GM21529 (cell line): ENCODE measurements at regions not wholly inside any gene's neighbourhood (a gene's known extent, or its start where the extent isn't known, plus 50 kb on each side); places are given as distances from the start of the nearest gene placed in this dataset.
"Not testable (repeated sequence)": the region's sequence is repeated elsewhere in the genome, so short reads cannot be mapped to it uniquely, and the experiment has no call there.

Experiments used
- ATAC-seq: cut with Tn5 transposase; IDR thresholded peaks from one replicate; pipeline ENCODE4 v1.9.1; 2021; ENCODE audit not compliant: unreplicated experiment

DNA sequence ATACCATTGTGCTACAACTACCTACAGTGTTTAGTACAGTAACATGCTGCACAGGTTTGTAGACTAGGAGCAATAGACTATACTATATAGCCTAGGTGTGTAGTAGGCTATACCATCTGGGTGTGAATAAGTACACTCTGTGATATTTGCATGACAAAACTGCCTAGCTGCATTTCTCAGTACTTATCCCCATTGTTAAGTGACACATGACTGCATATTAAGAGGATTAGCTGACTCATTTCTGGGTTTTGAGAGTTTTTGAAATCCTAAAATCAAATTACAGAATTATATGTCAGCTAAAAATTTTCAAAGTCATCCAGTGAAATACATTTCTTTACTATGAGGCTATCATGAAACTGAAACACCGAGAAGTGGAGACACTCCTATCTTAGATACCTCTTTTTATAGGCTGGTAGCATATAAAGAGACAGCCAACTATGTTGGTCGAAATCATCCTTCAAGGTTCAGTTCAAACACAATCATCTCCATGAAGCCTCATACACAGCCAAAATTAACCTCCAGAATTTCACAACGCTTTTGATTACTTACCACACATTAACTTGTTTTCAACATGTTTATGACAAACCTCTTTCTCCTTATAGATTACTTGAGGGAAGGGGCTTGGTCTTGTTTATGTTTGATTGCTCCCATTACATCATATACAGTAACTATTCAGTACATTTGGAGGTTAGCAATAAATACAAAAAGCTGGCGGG lies 89.8 kb upstream of the ANK3 start:
- ATAC-seq: no peak

DNA sequence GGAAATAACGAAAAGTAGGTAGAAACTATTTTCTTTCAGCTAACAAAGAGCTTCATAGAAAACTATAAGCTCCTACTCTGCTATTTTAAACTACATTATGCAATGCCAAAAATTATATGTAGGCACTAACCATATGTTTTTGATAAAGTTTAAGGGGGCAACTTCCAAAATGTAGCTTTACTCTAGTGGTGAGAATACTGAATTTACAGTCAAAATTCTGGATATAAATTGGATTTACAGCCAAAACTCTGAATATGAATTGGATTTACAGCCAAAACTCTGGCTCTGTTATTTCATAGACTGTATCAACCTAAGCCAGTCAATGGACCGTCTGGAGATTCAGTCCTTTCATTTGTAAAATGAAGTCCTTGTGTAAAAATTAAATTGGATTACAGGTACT lies 86.8 kb upstream of the ANK3 start:
- ATAC-seq: no peak

DNA sequence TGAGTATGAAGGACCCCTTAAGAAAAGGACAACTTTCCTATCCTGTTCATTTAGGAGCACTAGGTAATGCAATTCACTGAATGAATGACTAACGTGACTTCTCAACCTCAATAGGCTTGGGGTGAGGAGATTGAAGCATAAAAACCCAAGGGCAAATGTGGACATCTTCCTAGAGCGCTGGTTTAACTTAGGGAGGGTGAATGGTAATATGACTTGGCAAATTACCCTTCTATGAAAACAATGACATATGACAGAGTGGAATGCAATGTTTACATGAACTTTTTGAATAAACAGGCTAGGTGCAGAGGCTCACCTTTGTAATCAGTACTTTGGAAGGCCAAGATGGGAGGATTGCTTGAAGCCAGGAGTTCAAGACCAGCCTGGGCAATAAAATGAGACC lies 83.9 kb upstream of the ANK3 start:
- ATAC-seq: no peak

DNA sequence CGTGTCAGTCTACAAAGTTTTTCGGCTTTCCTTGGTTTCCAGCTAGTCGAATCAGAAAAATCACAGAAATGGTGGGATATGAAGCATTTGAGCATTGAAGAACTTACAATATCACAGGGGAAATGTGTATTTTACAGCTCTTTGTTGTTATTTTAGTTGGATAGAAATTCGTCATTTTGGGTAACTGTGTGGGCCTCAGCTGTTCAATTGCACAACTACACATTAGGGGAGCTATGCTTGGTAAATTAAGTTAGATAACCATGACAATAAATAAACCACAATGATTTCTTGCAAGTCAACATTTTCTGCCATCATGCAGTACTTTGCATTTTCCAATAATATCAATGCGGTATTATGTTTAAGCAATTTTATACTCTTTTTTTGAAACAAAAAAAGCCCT lies 80.4 kb upstream of the ANK3 start:
- ATAC-seq: no peak

DNA sequence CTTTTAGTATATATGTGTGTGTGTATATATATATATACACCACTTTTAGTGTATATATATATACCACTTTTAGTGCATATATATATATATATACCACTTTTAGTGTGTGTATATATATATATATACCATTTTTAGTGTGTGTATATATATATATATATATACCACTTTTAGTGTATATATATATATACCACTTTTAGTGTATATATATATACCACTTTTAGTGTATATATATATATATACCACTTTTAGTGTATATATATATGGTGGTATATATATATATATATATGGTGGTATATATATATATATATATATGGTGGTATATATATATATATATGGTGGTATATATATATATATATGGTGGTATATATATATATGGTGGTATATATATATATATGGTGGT lies 79.5 kb upstream of the ANK3 start:
- not testable (repeated sequence) for ATAC-seq

DNA sequence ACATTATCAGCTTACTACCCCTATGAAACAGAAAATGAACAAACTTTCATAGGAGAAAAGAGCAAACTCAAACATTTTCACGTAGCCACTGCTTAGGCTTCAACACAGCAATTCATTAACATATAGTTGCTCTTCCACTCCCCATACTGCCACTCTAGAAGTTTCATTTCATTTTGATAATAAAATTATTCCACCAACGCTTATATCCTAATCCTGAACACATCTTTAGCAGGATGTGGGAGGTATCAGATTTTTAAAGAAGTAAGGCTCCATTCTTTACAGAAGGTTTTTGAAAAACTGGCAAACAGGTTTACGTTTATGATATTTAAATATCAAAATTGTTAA lies 77.5 kb upstream of the ANK3 start:
- no peak for ATAC-seq

DNA sequence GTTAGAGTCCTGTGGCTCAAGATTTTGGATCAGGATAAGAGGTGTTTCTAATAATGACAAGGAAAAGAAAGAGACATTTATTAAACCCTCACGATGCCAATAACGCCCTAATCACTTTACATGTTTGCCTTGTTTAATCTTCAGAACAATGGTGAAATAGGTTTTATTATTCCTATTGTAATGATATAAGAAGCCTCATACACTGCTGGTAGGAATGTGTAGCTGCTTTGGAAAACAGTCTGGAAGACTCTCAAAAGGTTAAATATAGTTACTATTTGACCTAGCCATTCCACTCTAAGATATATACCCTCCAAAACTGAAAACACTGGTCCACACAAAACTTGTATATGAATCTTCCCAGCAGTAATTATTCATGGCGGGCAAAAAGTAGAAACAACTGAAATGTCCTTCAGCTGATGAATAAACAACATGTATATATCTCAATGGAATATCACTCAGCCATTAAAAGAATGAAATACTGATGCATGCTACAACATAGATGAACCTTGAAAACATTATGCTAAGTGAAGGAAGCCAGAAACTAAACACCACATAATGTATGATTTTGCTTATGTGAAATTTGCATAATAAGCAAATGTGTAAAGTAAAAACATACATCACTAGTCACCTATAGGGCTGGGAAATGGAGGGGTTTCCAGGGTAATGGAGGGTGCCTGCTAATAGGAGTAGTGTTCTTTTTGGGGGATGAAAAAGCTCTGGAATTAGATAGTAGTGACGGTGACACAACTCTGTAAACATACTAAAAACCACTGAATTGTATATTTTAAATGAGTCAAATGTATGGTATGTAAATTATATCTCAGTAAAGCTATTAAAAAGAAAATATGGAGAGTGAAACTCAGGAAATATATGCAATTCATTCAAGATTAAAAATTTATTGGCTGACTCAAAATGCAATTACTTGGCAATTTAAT lies 76.9 kb upstream of the ANK3 start:
- ATAC-seq: no peak

DNA sequence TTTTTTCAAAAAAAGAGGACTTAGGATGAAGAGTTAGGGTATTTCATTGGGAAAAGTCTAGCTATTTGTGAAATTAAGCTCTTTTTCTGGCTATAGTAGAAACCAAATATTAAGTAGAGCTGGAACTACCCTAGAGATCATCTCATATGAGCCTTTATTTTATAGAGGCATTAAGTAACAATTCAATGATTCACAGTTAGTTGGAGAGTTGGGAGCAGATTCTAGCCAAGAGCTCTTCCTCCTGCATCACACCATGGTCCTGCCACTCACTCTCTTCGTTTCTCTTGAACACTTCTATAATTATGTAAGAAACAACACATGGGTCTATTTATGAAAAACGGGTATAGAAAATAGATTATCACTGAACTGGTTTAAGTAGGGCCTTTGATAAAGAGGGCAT lies 76.1 kb upstream of the ANK3 start:
- no peak for ATAC-seq

DNA sequence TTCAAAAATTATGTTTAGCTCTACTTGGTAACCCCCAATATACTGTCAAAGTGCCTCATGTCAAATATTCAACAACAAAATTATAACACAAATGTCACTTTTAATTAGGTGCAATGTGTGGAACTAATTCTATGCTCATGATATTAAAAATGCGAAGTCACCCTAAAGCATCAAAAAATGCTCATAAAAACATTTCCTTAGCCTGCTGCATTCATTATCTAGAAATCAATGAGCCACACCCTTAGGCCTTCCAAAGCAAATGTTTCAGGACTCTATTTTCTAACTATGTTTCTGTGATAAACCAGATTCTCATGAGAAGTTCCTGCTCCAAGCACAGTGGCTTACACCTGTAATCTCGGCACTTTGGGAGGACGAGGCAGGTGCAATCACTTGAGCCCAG lies 75.0 kb upstream of the ANK3 start:
- ATAC-seq: no peak

DNA sequence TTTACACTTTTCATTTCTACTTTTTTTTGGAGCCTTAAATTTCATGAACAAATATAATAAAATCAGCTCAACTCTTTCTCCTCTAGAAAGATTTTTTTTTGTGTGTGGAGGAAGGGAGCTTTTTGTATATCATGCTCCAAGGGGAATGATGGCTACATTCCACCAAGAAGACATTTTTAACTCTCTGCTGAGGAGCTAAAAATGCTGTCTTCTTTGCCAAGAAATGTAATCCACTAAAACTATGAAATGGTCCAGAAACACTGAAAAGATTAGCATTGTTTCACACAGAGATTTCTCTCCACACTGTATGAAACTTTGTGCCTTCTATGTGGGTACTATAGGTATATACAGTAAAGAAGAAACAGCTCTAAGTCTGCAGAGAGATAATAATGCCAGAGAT lies 74.1 kb upstream of the ANK3 start:
- no peak for ATAC-seq

DNA sequence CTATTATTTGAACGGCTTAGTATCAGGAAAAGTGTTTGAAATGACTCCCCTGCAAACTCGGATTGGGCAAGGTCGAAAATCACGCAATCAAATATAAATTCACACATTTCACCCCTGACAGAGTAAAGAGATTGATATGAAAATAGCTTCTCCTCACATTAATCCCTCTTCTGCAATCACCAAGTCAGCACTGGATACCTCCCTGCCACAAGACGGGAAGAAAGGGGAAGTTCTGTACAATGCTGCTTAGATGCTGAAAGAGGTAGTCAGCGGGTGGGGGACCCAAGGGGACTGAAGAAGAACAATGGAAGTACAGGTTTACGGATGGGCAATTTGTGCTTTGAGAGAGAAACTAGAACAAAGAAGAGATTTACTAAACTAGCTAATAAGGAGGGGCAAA lies 72.0 kb upstream of the ANK3 start:
- no peak for ATAC-seq

DNA sequence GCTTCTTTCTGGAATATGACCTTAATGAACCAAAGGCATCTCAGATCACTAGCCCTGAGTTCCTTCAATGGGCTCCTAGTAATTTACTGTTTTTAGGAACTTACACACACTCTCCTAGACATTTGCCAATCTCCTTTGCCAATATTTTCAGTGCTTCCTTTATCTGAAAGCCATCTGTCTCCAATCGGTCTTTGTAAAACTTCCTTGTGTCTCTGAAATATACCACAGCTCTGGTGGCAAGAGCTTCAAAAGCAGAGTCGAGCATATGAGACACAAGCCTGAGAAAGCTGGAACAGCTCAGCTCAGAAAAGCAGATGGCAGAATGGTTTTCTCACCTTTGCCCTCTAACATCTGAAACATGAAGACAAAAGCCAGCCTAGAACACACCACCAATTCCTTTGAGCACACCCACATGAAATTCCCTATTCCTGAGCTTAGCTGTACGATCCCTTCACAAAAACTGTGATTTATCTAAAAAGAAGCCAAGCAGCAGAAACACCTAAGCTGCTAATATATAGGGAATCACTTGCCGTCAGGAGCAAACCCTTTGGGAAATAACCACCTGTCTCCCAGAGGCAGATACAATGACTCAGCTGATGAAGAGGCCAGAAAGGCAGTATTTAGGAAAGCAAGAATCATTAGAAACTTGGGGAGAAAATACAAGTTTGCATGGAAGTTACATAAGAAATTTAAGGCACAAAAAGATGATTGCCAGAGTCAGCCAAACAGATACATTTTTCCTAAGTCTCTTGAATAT lies 70.2 kb upstream of the ANK3 start:
- ATAC-seq: no peak

DNA sequence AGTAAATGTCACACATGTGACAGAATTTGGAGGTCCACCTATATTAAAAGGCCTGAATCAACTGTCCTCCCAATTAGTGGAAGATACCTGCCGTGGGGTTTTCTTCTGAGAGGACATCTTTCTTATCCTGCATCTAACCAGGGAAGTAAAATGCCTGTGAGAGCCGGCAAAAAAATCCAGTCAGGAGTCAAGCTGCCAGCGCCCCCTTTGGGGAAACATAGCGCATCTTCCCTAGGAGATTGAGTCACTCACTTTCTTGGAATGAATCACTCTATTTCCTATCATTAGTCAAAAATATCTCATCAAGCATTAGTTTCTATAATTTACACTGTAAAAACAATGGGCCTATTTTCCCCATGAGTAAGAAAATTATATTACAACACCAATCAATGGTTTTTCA lies 66.4 kb upstream of the ANK3 start:
- ATAC-seq: no peak

DNA sequence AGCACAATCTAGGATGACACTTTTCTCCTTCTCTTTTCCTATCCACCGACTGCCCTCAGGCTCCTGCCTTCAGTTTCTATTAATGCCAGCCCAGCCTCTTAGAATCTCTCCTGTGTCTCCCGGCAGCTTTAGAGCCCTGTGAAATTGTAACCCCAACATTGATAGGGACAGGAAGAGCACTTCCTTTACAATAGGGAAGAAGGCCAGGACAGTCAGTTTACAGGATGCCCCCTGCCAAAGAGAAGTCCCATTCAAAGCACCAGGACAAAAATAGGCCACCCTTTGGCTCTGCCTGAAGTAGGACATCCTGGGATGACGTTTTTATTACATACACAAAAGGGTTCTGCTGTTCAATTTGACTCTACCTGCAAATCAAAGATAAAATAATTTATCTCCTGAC lies 64.7 kb upstream of the ANK3 start:
- no peak for ATAC-seq

DNA sequence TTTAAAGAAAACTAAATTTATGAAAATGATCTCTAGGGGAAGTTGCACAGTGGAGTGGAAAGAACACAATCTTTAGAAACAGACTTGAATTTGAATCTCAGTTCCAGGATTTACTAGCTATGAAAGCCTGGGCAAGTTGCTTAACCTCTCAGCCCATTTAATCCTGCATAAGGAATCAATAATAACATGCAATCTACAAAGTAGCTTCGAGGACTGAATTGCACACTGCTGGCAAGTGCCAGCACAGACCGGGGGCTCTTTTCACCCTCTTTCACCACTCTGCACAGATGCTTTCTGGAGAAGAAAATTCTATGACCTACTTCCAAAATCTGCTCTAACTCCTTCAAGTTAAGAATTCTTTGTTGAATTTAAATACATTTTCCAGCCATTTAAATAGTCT lies 63.4 kb upstream of the ANK3 start:
- no peak for ATAC-seq

DNA sequence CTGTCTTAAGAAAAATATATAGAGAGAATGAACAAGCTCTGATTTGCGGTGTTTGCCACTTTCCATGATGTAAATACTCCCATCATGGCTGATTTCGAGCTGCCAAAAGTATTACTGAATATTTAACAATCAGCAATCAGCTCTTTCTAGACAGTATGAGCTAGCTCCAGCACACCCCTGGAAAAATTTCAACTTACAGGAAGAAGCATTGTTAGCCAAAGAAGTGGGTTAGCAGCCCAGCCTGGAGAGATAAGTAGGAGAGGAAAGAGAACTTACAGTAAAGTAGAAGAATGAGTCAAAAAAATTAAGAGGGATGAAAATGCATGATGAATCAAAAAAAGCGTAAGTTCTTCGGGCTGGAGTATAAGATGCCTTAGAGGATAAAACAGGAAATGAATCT lies 60.6 kb upstream of the ANK3 start:
- no peak for ATAC-seq

DNA sequence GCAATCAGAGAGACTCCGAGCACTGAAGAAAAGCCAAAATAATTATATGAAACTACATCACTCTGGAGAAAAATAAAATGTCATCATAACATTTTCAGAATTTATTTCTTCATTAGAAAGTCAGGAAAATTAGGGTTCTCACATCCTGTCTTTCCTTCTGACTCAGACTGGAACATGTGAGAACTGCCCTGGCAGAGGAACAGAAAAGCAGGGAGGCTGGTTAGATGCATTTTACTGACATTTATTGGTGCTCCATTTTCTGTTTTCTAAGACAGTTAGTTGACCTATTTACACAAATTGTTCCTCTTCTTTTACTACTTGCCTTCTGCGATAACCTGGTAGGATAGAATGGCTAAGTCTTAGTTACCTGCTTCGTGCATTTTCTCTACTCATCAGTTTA lies 58.6 kb upstream of the ANK3 start:
- ATAC-seq: no peak

DNA sequence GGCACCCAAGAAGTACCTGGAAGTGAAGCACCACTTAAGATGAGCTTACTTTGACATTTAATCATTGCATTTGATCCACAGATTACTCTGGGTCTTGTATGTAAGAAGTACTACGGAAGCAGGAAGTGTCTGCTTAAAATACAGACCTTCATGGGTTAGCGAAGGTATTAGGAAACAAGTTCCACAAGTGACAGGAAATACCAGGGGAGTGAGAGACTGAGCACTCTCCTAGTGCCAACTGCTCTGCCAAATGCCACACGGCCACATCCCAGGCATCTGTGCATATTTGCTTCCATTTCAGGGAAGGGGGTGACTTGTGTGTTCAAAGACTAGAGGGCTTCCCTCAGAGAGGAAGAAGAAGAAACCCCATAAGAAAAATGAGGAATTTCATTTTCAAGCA lies 57.2 kb upstream of the ANK3 start:
- ATAC-seq: no peak

DNA sequence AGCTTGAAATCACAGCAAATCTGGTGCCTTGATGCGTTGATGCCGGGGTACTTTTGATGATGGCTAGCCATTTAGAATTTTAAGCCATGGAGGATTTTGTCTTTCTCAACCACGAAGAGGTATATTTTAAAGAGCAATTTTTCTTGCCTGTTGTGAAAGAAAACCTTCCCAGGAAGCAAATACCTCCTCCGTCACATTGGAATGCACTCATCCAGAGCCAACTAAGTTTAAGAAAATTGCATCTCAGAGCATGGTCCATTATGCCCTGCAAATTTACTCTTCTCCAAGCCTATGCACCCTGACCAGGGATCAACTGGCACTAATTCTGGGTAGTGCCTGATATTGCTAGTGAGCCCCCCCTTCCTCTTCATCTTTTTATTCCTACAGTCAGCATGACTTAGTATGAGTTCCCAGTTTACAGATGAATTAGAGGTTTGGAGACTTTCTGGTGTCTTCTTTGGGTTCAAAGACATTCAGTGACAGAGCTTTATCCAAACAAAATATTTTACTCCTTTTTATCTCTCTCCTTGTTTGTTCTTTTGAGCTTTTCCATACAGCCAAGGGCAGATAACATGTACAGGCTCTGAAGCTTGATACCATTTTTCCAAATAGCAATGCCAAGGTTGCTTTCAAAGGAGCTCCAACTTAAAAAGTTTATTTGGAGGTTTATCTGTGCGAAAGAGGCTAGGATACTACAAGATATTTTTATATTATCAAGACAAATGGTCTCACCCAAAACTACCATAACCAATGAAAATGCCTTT lies 56.6 kb upstream of the ANK3 start:
- ATAC-seq: no peak

DNA sequence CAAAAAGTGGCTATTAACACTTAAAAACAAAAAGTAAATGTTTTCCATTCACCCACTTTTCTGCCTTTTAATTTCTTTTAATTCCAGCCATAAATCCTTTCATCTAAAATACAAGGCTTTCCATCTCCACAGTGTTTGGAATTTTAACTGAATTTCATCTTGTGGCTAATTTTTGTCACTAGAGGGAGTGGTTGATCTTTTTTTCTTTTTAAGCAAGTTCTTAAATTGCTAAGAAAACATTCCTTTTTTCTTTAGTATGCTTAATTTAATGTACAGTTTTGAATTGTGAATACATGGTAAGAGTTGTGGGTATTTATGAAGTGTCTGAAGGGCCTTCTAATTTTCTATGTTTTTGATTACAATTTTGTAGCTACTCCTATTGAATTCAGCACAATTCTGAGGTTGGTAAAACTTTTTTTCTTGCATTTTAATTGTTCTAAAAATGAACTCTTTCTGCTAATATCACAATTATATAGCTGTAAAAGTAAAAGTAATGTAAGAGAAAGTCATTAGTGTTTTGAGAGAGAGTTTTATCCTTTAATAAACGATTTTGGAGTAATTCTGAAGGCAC lies 54.9 kb upstream of the ANK3 start:
- ATAC-seq: no peak

DNA sequence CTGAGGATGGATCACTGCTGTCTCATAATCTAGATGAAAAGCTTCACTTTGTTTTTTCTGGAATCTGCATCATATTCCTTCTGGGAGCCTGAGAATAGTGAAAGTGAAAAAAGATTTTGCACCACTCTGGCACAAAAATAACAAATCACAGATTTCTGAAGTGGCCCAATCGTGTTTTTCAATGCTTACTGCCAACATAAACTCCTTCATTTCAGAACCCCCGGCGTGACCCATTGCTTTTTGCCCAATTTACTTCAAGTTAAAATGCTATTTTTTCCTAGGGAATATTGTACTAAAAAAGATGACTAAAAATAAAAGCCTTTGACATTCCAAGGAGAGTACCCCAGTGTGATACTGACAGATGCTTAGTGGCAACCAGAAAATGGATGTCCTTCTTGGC lies 53.7 kb upstream of the ANK3 start:
- ATAC-seq: no peak
